ENCODE measurements at regions not wholly inside any gene's neighbourhood (a gene's known extent, or its start where the extent isn't known, plus 50 kb on each side); places are given as distances from the start of the nearest gene placed in this dataset.

GRCh38 chr5:35357973-35358372, 127.7 kb upstream of the PRLR start:
- Histone ChIP-seq H3K27me3 (no peaks in the 10 kb centered on the region), H3K36me3 (no peaks in the 10 kb centered on the region), H3K27ac (no peak overlapping the region), H3K4me1 (no peaks in the 10 kb centered on the region), H3K4me3 (no peak overlapping the region), H3K9me3 (no peaks in the 10 kb centered on the region)
- no peak for DNase-seq
- TF ChIP-seq CTCF (IDR thresholded peaks at IDR 0.05): no peak
- TF ChIP-seq POLR2A (IDR thresholded peaks at IDR 0.05): no peak

- H3K4me3 ChIP-seq: no peak overlapping the region
- TF ChIP-seq CTCF (IDR thresholded peaks at IDR 0.05) (no peak), POLR2A (IDR thresholded peaks at IDR 0.05) (no peak)
- H3K27ac ChIP-seq: no peak overlapping the region
- no peaks in the 10 kb centered on the region for H3K27me3 ChIP-seq
- H3K9me3 ChIP-seq: no peaks in the 10 kb centered on the region
- no peak for DNase-seq
- no peaks in the 10 kb centered on the region for H3K36me3 ChIP-seq
- H3K4me1 ChIP-seq: no peaks in the 10 kb centered on the region
Observed at GRCh38 chr5:35356725-35357124, 126.4 kb upstream of the PRLR start.

- TF ChIP-seq CTCF (IDR thresholded peaks at IDR 0.05) (no peak), POLR2A (IDR thresholded peaks at IDR 0.05) (no peak)
- no peaks in the 10 kb centered on the region for H3K4me1 ChIP-seq
- DNase-seq: no peak
- no peaks in the 10 kb centered on the region for H3K9me3 ChIP-seq
- no peaks in the 10 kb centered on the region for H3K27me3 ChIP-seq
- H3K36me3 ChIP-seq: no peaks in the 10 kb centered on the region
- H3K27ac ChIP-seq: no peak overlapping the region
- H3K4me3 ChIP-seq: no peak overlapping the region
Observed at GRCh38 chr5:35354751-35355150, 124.5 kb upstream of the PRLR start.

GRCh38 chr5:35345222-35345621, 114.9 kb upstream of the PRLR start:
- Histone ChIP-seq H3K27me3 (no peaks in the 10 kb centered on the region), H3K4me1 (no peaks in the 10 kb centered on the region), H3K4me3 (no peak overlapping the region), H3K36me3 (no peaks in the 10 kb centered on the region), H3K27ac (no peak overlapping the region), H3K9me3 (no peaks in the 10 kb centered on the region)
- DNase-seq: no peak
- TF ChIP-seq CTCF (IDR thresholded peaks at IDR 0.05) (peak in 2 of 6 experiments; percentile 10 to 21), POLR2A (IDR thresholded peaks at IDR 0.05) (no peak)

GRCh38 chr5:35342664-35343063, 112.4 kb upstream of the PRLR start:
- Histone ChIP-seq H3K9me3 (no peaks in the 10 kb centered on the region), H3K36me3 (no peaks in the 10 kb centered on the region), H3K27me3 (no peaks in the 10 kb centered on the region), H3K27ac (no peak overlapping the region), H3K4me1 (no peaks in the 10 kb centered on the region), H3K4me3 (no peak overlapping the region)
- no peak for TF ChIP-seq POLR2A (IDR thresholded peaks at IDR 0.05)
- TF ChIP-seq CTCF (IDR thresholded peaks at IDR 0.05): no peak
- DNase-seq: no peak

- TF ChIP-seq CTCF (IDR thresholded peaks at IDR 0.05) (no peak), POLR2A (IDR thresholded peaks at IDR 0.05) (no peak)
- no peak overlapping the region for H3K27ac ChIP-seq
- DNase-seq: no peak
Observed at GRCh38 chr5:35341189-35341588, 110.9 kb upstream of the PRLR start.

More at GRCh38 chr5:35341189-35341588, 110.9 kb upstream of the PRLR start:
- no peaks in the 10 kb centered on the region for H3K36me3 ChIP-seq
- no peak overlapping the region for H3K4me3 ChIP-seq
- H3K4me1 ChIP-seq: no peaks in the 10 kb centered on the region
- H3K27me3 ChIP-seq: no peaks in the 10 kb centered on the region
- H3K9me3 ChIP-seq: no peaks in the 10 kb centered on the region

Data from Peyer's patch (tissue), 4 donors.